Thoracic aorta (tissue), 2 donors: ENCODE measurements at regions not wholly inside any gene's neighbourhood (a gene's known extent, or its start where the extent isn't known, plus 50 kb on each side); places are given as distances from the start of the nearest gene placed in this dataset.

Experiments
- ATAC-seq: fragments of 150-250 bp; one replicate; pipeline ENCODE4 v1.8.0; 2017; ENCODE audit warnings: low read depth; ENCODE audit not compliant: insufficient number of reproducible peaks, low FRiP score
- DNase-seq: peaks from one replicate; pipeline ENCODE4 v3.0.0-alpha.2; 2020; ENCODE audit warnings: low spot score
- H3K27ac ChIP-seq, 2 donors: fragments of 200-600 bp; sonication (generic); 1 replicate in 1 of 2; 2 replicates in 1 of 2; pipeline ENCODE4 v1.5.1; 2016; ENCODE audit warnings: mild to moderate bottlenecking in 2 of 2, moderate library complexity in 2 of 2
- H3K27me3 ChIP-seq: fragments of 200-600 bp; sonication (generic); replicated peaks from 2 replicates; pipeline ENCODE4 v1.6.0; 2016; ENCODE audit warnings: mild to moderate bottlenecking; ENCODE audit not compliant: insufficient read depth
- H3K36me3 ChIP-seq: fragments of 200-600 bp; sonication (generic); one replicate; pipeline ENCODE4 v1.5.1; 2016
- H3K4me1 ChIP-seq, 2 donors: fragments of 200-600 bp; sonication (generic); 1 replicate in 1 of 2; 2 replicates in 1 of 2; pipeline versions ENCODE4 v1.5.1 to v1.6.0; 2016; ENCODE audit warnings: low read depth in 2 of 2, mild to moderate bottlenecking in 1 of 2; ENCODE audit not compliant: control insufficient read depth in 1 of 2
- H3K4me3 ChIP-seq: fragments of 200-600 bp; sonication (generic); 2 replicates; pipeline ENCODE4 v1.5.1; 2016; ENCODE audit warnings: mild to moderate bottlenecking
- H3K9me3 ChIP-seq: fragments of 200-600 bp; sonication (generic); 2 replicates; pipeline ENCODE4 v1.5.1; 2016
- TF ChIP-seq, protein P1 (sequence below): fragments of 200-600 bp; sonication (generic); IDR thresholded peaks from one replicate; pipeline ENCODE4 v1.5.1; 2019; ENCODE audit warnings: antibody characterized with exemption

- no peaks in the 10 kb centered on the region for H3K9me3 ChIP-seq
- no peak for DNase-seq
- TF ChIP-seq, protein P1, sequence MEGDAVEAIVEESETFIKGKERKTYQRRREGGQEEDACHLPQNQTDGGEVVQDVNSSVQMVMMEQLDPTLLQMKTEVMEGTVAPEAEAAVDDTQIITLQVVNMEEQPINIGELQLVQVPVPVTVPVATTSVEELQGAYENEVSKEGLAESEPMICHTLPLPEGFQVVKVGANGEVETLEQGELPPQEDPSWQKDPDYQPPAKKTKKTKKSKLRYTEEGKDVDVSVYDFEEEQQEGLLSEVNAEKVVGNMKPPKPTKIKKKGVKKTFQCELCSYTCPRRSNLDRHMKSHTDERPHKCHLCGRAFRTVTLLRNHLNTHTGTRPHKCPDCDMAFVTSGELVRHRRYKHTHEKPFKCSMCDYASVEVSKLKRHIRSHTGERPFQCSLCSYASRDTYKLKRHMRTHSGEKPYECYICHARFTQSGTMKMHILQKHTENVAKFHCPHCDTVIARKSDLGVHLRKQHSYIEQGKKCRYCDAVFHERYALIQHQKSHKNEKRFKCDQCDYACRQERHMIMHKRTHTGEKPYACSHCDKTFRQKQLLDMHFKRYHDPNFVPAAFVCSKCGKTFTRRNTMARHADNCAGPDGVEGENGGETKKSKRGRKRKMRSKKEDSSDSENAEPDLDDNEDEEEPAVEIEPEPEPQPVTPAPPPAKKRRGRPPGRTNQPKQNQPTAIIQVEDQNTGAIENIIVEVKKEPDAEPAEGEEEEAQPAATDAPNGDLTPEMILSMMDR = no peak
- H3K4me3 ChIP-seq = no peak overlapping the region
- H3K36me3 ChIP-seq = no peaks in the 10 kb centered on the region
- ATAC-seq = no peak
- H3K4me1 ChIP-seq = no peaks in the 10 kb centered on the region
- no peaks in the 10 kb centered on the region for H3K27me3 ChIP-seq
- no peak overlapping the region for H3K27ac ChIP-seq
Observed at GRCh38 chr10:128622706-128623105, 496.5 kb upstream of the MKI67 start.

DNA sequence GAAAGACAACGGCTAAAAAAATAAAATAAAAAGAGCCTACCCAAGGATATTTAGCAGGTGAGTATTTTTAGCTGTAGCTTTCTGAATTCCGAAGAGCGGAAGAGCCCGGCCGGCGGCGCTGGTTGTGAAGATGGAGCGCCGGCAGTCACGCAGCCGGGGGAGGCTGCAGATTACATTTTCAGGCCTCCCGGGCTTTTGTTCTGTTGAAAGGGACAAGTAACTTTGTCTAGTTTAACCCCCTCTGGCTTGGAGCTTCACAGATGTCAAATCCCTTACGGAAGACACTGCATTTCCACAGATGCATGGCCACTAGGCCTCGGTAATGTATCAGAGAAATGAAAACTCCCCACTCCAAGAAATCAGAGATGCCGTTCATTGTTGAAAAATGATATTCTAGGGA is 497.6 kb upstream of the MKI67 start:
- no peak for DNase-seq
- ATAC-seq = no peak
- no peaks in the 10 kb centered on the region for H3K4me1 ChIP-seq
- H3K4me3 ChIP-seq = no peak overlapping the region
- no peaks in the 10 kb centered on the region for H3K36me3 ChIP-seq
- H3K27ac ChIP-seq = no peak overlapping the region
- H3K9me3 ChIP-seq = no peaks in the 10 kb centered on the region
- H3K27me3 ChIP-seq = no peaks in the 10 kb centered on the region
- TF ChIP-seq, protein P1 = no peak

GRCh38 chr10:128624656-128625530 is 498.7 kb upstream of the MKI67 start:
- ATAC-seq = no peak
- DNase-seq = no peak
- Histone ChIP-seq H3K9me3 (no peaks in the 10 kb centered on the region), H3K4me1 (no peaks in the 10 kb centered on the region), H3K4me3 (no peak overlapping the region), H3K27me3 (no peaks in the 10 kb centered on the region), H3K36me3 (no peaks in the 10 kb centered on the region), H3K27ac (no peak overlapping the region)
- TF ChIP-seq, protein P1 = no peak

- no peak for ATAC-seq
- no peak overlapping the region for H3K27ac ChIP-seq
- DNase-seq = no peak
- no peaks in the 10 kb centered on the region for H3K36me3 ChIP-seq
- H3K4me1 ChIP-seq = no peaks in the 10 kb centered on the region
- no peaks in the 10 kb centered on the region for H3K9me3 ChIP-seq
- no peak overlapping the region for H3K4me3 ChIP-seq
- TF ChIP-seq, protein P1 = no peak
- H3K27me3 ChIP-seq = no peaks in the 10 kb centered on the region
Observed at GRCh38 chr10:128625926-128626325, 499.7 kb upstream of the MKI67 start.

GRCh38 chr10:128626397-128627000 is 500.3 kb upstream of the MKI67 start:
- no peaks in the 10 kb centered on the region for H3K9me3 ChIP-seq
- DNase-seq (no peak), ATAC-seq (no peak)
- no peaks in the 10 kb centered on the region for H3K27me3 ChIP-seq
- no peak overlapping the region for H3K27ac ChIP-seq
- no peaks in the 10 kb centered on the region for H3K36me3 ChIP-seq
- TF ChIP-seq, protein P1 = no peak
- H3K4me3 ChIP-seq = no peak overlapping the region
- H3K4me1 ChIP-seq = no peaks in the 10 kb centered on the region
